ENCODE measurements at regions not wholly inside any gene's neighbourhood (a gene's known extent, or its start where the extent isn't known, plus 50 kb on each side); places are given as distances from the start of the nearest gene placed in this dataset.
A peak's percentile ranks its signal among the peaks of the same experiment; 100 is the strongest.

GRCh38 chr6:109229536-109229935 lies 134.2 kb downstream of the CEP57L1 start:
- H3K4me1 ChIP-seq = peaks cover 0 to 4% (median 0%) of the 10 kb centered on the region in 4 donors

GRCh38 chr6:109227646-109228045 lies 132.3 kb downstream of the CEP57L1 start:
- H3K4me1 ChIP-seq = peaks cover 0 to 4% (median 0%) of the 10 kb centered on the region in 4 donors
- H3K9me3 ChIP-seq = no peaks in the 10 kb centered on the region
- no peak for DNase-seq
- TF ChIP-seq POLR2A (IDR thresholded peaks at IDR 0.05) (no peak), CTCF (IDR thresholded peaks at IDR 0.05) (no peak), POLR2AphosphoS5 (IDR thresholded peaks at IDR 0.05) (no peak), EP300 (IDR thresholded peaks at IDR 0.05) (no peak)
- H3K27me3 ChIP-seq = no peaks in the 10 kb centered on the region
- H3K4me3 ChIP-seq = no peak overlapping the region
- no peak overlapping the region for H3K27ac ChIP-seq
- H3K36me3 ChIP-seq = no peaks in the 10 kb centered on the region
- no peak for ATAC-seq (ENCODE audit: low FRiP score in 2 of 2)

More at GRCh38 chr6:109229536-109229935, 134.2 kb downstream of the CEP57L1 start:
- DNase-seq = no peak
- Histone ChIP-seq H3K4me3 (no peak overlapping the region), H3K9me3 (no peaks in the 10 kb centered on the region), H3K36me3 (no peaks in the 10 kb centered on the region), H3K27ac (no peak overlapping the region), H3K27me3 (no peaks in the 10 kb centered on the region)
- TF ChIP-seq POLR2A (IDR thresholded peaks at IDR 0.05) (no peak), EP300 (IDR thresholded peaks at IDR 0.05) (no peak), POLR2AphosphoS5 (IDR thresholded peaks at IDR 0.05) (no peak), CTCF (IDR thresholded peaks at IDR 0.05) (no peak)
- 74 to 81% methylated on average over 4 of the region's 4 CpGs for WGBS, 2 donors
- ATAC-seq (ENCODE audit: low FRiP score in 2 of 2) = peak; percentile 53 to 55

- no peak overlapping the region for H3K27ac ChIP-seq
- TF ChIP-seq POLR2A (IDR thresholded peaks at IDR 0.05) (no peak), EP300 (IDR thresholded peaks at IDR 0.05) (no peak), POLR2AphosphoS5 (IDR thresholded peaks at IDR 0.05) (no peak), CTCF (IDR thresholded peaks at IDR 0.05) (no peak)
- H3K27me3 ChIP-seq = no peaks in the 10 kb centered on the region
- H3K4me3 ChIP-seq = no peak overlapping the region
- H3K36me3 ChIP-seq = no peaks in the 10 kb centered on the region
- H3K9me3 ChIP-seq = no peaks in the 10 kb centered on the region
- peaks cover 0 to 4% (median 0%) of the 10 kb centered on the region in 4 donors for H3K4me1 ChIP-seq
- DNase-seq = no peak
- ATAC-seq (ENCODE audit: low FRiP score in 2 of 2) = no peak
Observed at GRCh38 chr6:109226353-109226752, 131.0 kb downstream of the CEP57L1 start.

- WGBS, 2 donors = 89 to 94% methylated on average over 6 of the region's 6 CpGs
- DNase-seq = no peak
Observed at GRCh38 chr6:109225946-109226345, 130.6 kb downstream of the CEP57L1 start.

More at GRCh38 chr6:109225946-109226345, 130.6 kb downstream of the CEP57L1 start:
- TF ChIP-seq POLR2AphosphoS5 (IDR thresholded peaks at IDR 0.05) (no peak), EP300 (IDR thresholded peaks at IDR 0.05) (no peak), POLR2A (IDR thresholded peaks at IDR 0.05) (no peak), CTCF (IDR thresholded peaks at IDR 0.05) (no peak)
- Histone ChIP-seq H3K9me3 (no peaks in the 10 kb centered on the region), H3K4me3 (no peak overlapping the region), H3K27ac (no peak overlapping the region), H3K27me3 (no peaks in the 10 kb centered on the region), H3K4me1 (peaks cover 0 to 4% (median 0%) of the 10 kb centered on the region in 4 donors), H3K36me3 (no peaks in the 10 kb centered on the region)
- ATAC-seq (ENCODE audit: low FRiP score in 2 of 2) = no peak
